DND-41 (cell line): ENCODE measurements at regions not wholly inside any gene's neighbourhood (a gene's known extent, or its start where the extent isn't known, plus 50 kb on each side); places are given as distances from the start of the nearest gene placed in this dataset.

Experiments used
- ATAC-seq: fragments of 200-7000 bp; cut with Tn5 transposase; 3 replicates; pipeline ENCODE4 v1.9.1; 2021; ENCODE audit warnings: low read depth; ENCODE audit not compliant: insufficient read depth
- DNase-seq: peaks from one replicate; pipeline ENCODE4 v3.0.0-alpha.2; 2020
- H2AFZ ChIP-seq: 2 replicates; pipeline ENCODE4 v1.6.0; 2012; ENCODE audit warnings: low read depth, low read length
- H3K27ac ChIP-seq: 2 replicates; pipeline ENCODE4 v1.5.1; 2012; ENCODE audit warnings: low read length, inconsistent platforms
- H3K27me3 ChIP-seq: fragments of 200-600 bp; sonication (generic); 2 replicates; pipeline ENCODE4 v1.6.0; 2012; ENCODE audit warnings: low read length, mild to moderate bottlenecking, inconsistent platforms; ENCODE audit not compliant: insufficient read depth, poor library complexity
- H3K36me3 ChIP-seq: 2 replicates; pipeline ENCODE4 v1.5.1; 2012; ENCODE audit warnings: low read length, inconsistent platforms; ENCODE audit not compliant: insufficient read depth
- H3K4me1 ChIP-seq: 2 replicates; pipeline ENCODE4 v1.5.1; 2012; ENCODE audit warnings: mild to moderate bottlenecking, low read length; ENCODE audit not compliant: insufficient read depth
- H3K4me2 ChIP-seq: 2 replicates; pipeline ENCODE4 v1.6.0; 2012; ENCODE audit warnings: mild to moderate bottlenecking, moderate library complexity, low read length, inconsistent platforms; ENCODE audit not compliant: insufficient read depth
- H3K4me3 ChIP-seq, 2 experiments: fragments of 200-600 bp in 1 of 2; shearing (Covaris generic) in 1 of 2; 2 replicates each; pipeline ENCODE4 v1.5.1; 2012 to 2016; ENCODE audit warnings: inconsistent platforms in 2 of 2, low read length in 2 of 2, mild to moderate bottlenecking in 2 of 2, low read depth in 1 of 2, moderate library complexity in 1 of 2
- H3K79me2 ChIP-seq: 2 replicates; pipeline ENCODE4 v1.6.0; 2012; ENCODE audit warnings: low read length, inconsistent platforms; ENCODE audit not compliant: insufficient read depth
- H3K9ac ChIP-seq: 2 replicates; pipeline ENCODE4 v1.6.0; 2012; ENCODE audit warnings: low read depth, mild to moderate bottlenecking, inconsistent platforms, low read length, moderate library complexity
- H3K9me3 ChIP-seq: 2 replicates; pipeline ENCODE4 v1.5.1; 2012; ENCODE audit warnings: low read length, moderate library complexity, mild to moderate bottlenecking, inconsistent platforms; ENCODE audit not compliant: insufficient read depth, severe bottlenecking
- H4K20me1 ChIP-seq: 2 replicates; pipeline ENCODE4 v1.6.0; 2012; ENCODE audit warnings: low read length; ENCODE audit not compliant: insufficient read depth
- EZH2 ChIP-seq: IDR thresholded peaks from 3 replicates; pipeline ENCODE4 v1.6.1; 2012; ENCODE audit warnings: borderline replicate concordance, low read depth, mild to moderate bottlenecking, moderate library complexity, low read length, inconsistent platforms; ENCODE audit not compliant: severe bottlenecking
- TF ChIP-seq, protein P1 (sequence below): IDR thresholded peaks from 2 replicates; pipeline ENCODE4 v1.5.1; 2012; ENCODE audit warnings: borderline replicate concordance, low read length, moderate library complexity, mild to moderate bottlenecking; ENCODE audit not compliant: poor library complexity, severe bottlenecking; ENCODE audit errors: extremely low read depth

DNA sequence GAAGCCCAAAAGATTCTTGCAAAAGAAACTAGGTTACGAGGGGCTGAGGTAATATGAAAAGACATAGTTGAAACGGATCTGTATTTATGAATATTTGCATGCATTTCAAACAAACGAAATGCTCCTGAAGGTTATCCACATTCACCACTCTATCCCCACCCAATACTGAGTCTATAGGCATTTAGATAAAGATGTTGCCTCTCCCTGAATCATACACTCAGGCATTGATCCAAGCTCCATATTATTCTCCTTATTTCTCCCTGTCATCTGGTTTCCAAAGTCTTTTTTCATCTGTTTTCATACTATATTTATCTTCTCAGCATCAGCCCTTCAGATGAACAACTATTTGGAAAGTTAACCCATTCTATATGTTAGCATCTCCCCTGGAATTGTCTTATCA lies 492.5 kb upstream of the TGFBR2 start:
- H2AFZ ChIP-seq = no peak overlapping the region
- H3K4me2 ChIP-seq = no peak overlapping the region
- H3K36me3 ChIP-seq = no peaks in the 10 kb centered on the region
- H3K9ac ChIP-seq = no peak overlapping the region
- peaks cover 4% of the 10 kb centered on the region for H3K4me1 ChIP-seq
- no peak overlapping the region for H3K4me3 ChIP-seq
- ATAC-seq (no peak), DNase-seq (no peak)
- H4K20me1 ChIP-seq = no peaks in the 10 kb centered on the region
- H3K27ac ChIP-seq = no peak overlapping the region
- no peaks in the 10 kb centered on the region for H3K9me3 ChIP-seq
- H3K79me2 ChIP-seq = no peaks in the 10 kb centered on the region
- no peaks in the 10 kb centered on the region for H3K27me3 ChIP-seq
- no peak for TF ChIP-seq EZH2
- TF ChIP-seq, protein P1, sequence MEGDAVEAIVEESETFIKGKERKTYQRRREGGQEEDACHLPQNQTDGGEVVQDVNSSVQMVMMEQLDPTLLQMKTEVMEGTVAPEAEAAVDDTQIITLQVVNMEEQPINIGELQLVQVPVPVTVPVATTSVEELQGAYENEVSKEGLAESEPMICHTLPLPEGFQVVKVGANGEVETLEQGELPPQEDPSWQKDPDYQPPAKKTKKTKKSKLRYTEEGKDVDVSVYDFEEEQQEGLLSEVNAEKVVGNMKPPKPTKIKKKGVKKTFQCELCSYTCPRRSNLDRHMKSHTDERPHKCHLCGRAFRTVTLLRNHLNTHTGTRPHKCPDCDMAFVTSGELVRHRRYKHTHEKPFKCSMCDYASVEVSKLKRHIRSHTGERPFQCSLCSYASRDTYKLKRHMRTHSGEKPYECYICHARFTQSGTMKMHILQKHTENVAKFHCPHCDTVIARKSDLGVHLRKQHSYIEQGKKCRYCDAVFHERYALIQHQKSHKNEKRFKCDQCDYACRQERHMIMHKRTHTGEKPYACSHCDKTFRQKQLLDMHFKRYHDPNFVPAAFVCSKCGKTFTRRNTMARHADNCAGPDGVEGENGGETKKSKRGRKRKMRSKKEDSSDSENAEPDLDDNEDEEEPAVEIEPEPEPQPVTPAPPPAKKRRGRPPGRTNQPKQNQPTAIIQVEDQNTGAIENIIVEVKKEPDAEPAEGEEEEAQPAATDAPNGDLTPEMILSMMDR = no peak

DNA sequence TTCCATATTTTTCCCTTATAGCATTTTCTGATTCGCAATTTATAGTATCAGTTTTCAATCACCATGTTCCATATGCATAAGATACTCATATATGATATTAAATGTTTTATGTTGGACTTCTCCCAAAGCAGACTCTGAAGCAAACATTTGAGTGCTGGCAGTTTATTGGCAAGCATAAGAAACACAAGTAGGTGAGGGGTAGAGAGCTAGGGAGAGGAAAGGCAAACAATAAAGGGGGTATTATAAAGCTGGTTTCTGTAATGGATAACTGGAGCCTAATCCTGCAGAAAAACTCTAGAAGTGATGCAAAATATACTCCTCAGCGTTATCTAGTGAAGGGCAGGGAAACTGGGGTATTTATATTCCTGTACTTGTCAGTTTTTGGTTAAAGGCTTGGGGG lies 491.5 kb upstream of the TGFBR2 start:
- DNase-seq = no peak
- Histone ChIP-seq H4K20me1 (no peaks in the 10 kb centered on the region), H3K27ac (no peak overlapping the region), H3K27me3 (no peaks in the 10 kb centered on the region), H3K9me3 (no peaks in the 10 kb centered on the region), H3K4me2 (no peak overlapping the region), H3K79me2 (no peaks in the 10 kb centered on the region), H3K4me1 (peaks cover 4% of the 10 kb centered on the region), H3K4me3 (no peak overlapping the region), H3K36me3 (no peaks in the 10 kb centered on the region), H3K9ac (no peak overlapping the region), H2AFZ (no peak overlapping the region)
- ATAC-seq = no peak
- TF ChIP-seq, protein P1 = no peak
- TF ChIP-seq EZH2 = no peak

DNA sequence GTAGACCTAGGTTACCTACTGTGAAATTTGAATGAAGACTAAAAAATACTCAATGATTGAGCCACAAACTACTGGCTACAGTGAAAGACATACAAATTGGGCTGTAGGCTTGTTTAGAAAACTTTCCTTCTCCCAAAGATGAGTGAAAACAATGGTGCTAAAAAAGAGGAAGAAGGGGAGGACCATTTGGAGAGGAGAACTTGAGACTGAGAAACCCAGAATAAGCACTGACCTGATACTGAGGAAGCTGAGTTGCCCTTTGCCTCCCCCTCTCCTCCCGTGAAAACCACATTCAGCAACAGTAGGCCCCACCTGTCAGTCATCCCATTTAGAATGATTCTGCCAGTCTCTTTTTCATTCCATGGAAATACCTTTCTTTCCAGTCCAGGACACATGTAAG lies 484.0 kb upstream of the TGFBR2 start:
- Histone ChIP-seq H3K27ac (no peak overlapping the region), H3K4me1 (no peaks in the 10 kb centered on the region), H4K20me1 (no peaks in the 10 kb centered on the region), H3K27me3 (no peaks in the 10 kb centered on the region), H3K4me2 (no peak overlapping the region), H3K36me3 (no peaks in the 10 kb centered on the region), H2AFZ (no peak overlapping the region), H3K9me3 (no peaks in the 10 kb centered on the region), H3K79me2 (no peaks in the 10 kb centered on the region), H3K9ac (no peak overlapping the region), H3K4me3 (no peak overlapping the region)
- ATAC-seq (no peak), DNase-seq (no peak)
- TF ChIP-seq, protein P1 = no peak
- no peak for TF ChIP-seq EZH2

DNA sequence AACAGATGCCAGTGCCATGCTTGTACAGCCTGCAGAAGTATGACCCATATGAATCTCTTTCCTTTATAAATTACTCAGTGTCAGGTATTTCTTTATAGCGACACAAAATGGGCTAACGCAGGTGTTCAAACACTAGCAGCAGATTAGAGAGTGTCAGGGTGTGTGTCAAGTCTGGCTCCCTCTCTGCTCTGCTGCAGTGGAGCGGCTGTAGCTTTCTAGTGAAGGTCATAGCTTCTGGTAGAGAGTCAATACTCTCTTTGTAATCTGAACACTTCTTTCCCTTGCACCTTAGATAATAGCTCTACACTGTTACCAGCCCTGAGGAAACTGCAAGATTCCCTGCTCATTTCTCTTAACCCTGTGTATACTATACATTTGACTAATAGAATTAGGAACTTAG lies 483.2 kb upstream of the TGFBR2 start:
- no peaks in the 10 kb centered on the region for H3K4me1 ChIP-seq
- H3K9me3 ChIP-seq = no peaks in the 10 kb centered on the region
- H3K9ac ChIP-seq = no peak overlapping the region
- no peak for ATAC-seq
- no peak overlapping the region for H3K4me3 ChIP-seq
- no peak overlapping the region for H3K27ac ChIP-seq
- H4K20me1 ChIP-seq = no peaks in the 10 kb centered on the region
- no peak for TF ChIP-seq EZH2
- TF ChIP-seq, protein P1 = no peak
- H2AFZ ChIP-seq = no peak overlapping the region
- DNase-seq = no peak
- H3K27me3 ChIP-seq = no peaks in the 10 kb centered on the region
- H3K36me3 ChIP-seq = no peaks in the 10 kb centered on the region
- H3K4me2 ChIP-seq = no peak overlapping the region
- no peaks in the 10 kb centered on the region for H3K79me2 ChIP-seq
